Activated CD8-positive, alpha-beta memory T cell treated with anti-CD3 and anti-CD28 coated beads for 36 hours (primary cell): ENCODE measurements at regions not wholly inside any gene's neighbourhood (a gene's known extent, or its start where the extent isn't known, plus 50 kb on each side); places are given as distances from the start of the nearest gene placed in this dataset.

Experiments
- CTCF ChIA-PET: fragments of 350-600 bp; sonication (Branson Sonifier 250); formaldehyde crosslinking; loops from one replicate; lab custom pipeline; 2021; ENCODE audit warnings: antibody characterized with exemption; lab: Charles Lee
- POLR2A ChIA-PET: fragments of 350-600 bp; sonication (Branson Sonifier 250); formaldehyde crosslinking; loops from one replicate; lab custom pipeline; 2021; ENCODE audit warnings: antibody characterized with exemption; lab: Charles Lee

GRCh38 chr4:178415925-178416324, 973.7 kb upstream of the AGA start:
- CTCF ChIA-PET, result no interaction called here
- POLR2A ChIA-PET, result no interaction called here

- POLR2A ChIA-PET, result no interaction called here
- CTCF ChIA-PET, result no interaction called here
Observed at GRCh38 chr4:178423366-178423765, 981.1 kb upstream of the AGA start.

GRCh38 chr4:178426871-178427270, 984.6 kb upstream of the AGA start:
- POLR2A ChIA-PET, result no interaction called here
- CTCF ChIA-PET, result no interaction called here

GRCh38 chr4:178427663-178428062, 985.4 kb upstream of the AGA start:
- ChIA-PET POLR2A (no interaction called here), CTCF (no interaction called here)

GRCh38 chr4:178448372-178449035, 1006.3 kb upstream of the AGA start:
- ChIA-PET CTCF (no interaction called here), POLR2A (no interaction called here)

GRCh38 chr4:178450614-178451013, 1008.4 kb upstream of the AGA start:
- ChIA-PET POLR2A (no interaction called here), CTCF (no interaction called here)

GRCh38 chr4:178453057-178453456, 1010.8 kb upstream of the AGA start:
- ChIA-PET CTCF (no interaction called here), POLR2A (no interaction called here)

GRCh38 chr4:178457286-178457685, 1015.0 kb upstream of the AGA start:
- CTCF ChIA-PET, result no interaction called here
- POLR2A ChIA-PET, result no interaction called here

GRCh38 chr4:178462710-178463109, 1020.5 kb upstream of the AGA start:
- ChIA-PET CTCF (no interaction called here), POLR2A (no interaction called here)

- ChIA-PET POLR2A (no interaction called here), CTCF (no interaction called here)
Observed at GRCh38 chr4:178463747-178464146, 1021.5 kb upstream of the AGA start.

GRCh38 chr4:178470996-178471784, 1029.0 kb upstream of the AGA start:
- ChIA-PET CTCF (no interaction called here), POLR2A (no interaction called here)

GRCh38 chr4:178471994-178472393, 1029.8 kb upstream of the AGA start:
- POLR2A ChIA-PET, result no interaction called here
- CTCF ChIA-PET, result no interaction called here

GRCh38 chr4:178480105-178480504, 1037.9 kb upstream of the AGA start:
- CTCF ChIA-PET, result no interaction called here
- POLR2A ChIA-PET, result no interaction called here

- CTCF ChIA-PET, result no interaction called here
Observed at GRCh38 chr4:178480881-178481280, 1038.6 kb upstream of the AGA start.

GRCh38 chr4:178481564-178481963, 1039.3 kb upstream of the AGA start:
- CTCF ChIA-PET, result no interaction called here
- POLR2A ChIA-PET, result no interaction called here

More at GRCh38 chr4:178480881-178481280, 1038.6 kb upstream of the AGA start:
- POLR2A ChIA-PET, result no interaction called here

GRCh38 chr4:178523038-178523437, 1080.8 kb upstream of the AGA start:
- CTCF ChIA-PET, result no interaction called here
- POLR2A ChIA-PET, result no interaction called here

- CTCF ChIA-PET, result no interaction called here
Observed at GRCh38 chr4:178535939-178536579, 1093.8 kb upstream of the AGA start.

GRCh38 chr4:178553201-178553600, 1111.0 kb upstream of the AGA start:
- ChIA-PET POLR2A (no interaction called here), CTCF (no interaction called here)

More at GRCh38 chr4:178535939-178536579, 1093.8 kb upstream of the AGA start:
- POLR2A ChIA-PET, result no interaction called here

- CTCF ChIA-PET, result no interaction called here
- POLR2A ChIA-PET, result no interaction called here
Observed at GRCh38 chr4:178554352-178554751, 1112.1 kb upstream of the AGA start.

GRCh38 chr4:178556796-178557195, 1114.6 kb upstream of the AGA start:
- CTCF ChIA-PET, result no interaction called here
- POLR2A ChIA-PET, result no interaction called here

GRCh38 chr4:178577933-178578332, 1135.7 kb upstream of the AGA start:
- CTCF ChIA-PET, result no interaction called here
- POLR2A ChIA-PET, result no interaction called here
